DND-41 (cell line): ENCODE measurements at regions not wholly inside any gene's neighbourhood (a gene's known extent, or its start where the extent isn't known, plus 50 kb on each side); places are given as distances from the start of the nearest gene placed in this dataset.

Source experiments
- ATAC-seq: fragments of 200-7000 bp; cut with Tn5 transposase; 3 replicates; pipeline ENCODE4 v1.9.1; 2021; ENCODE audit warnings: low read depth; ENCODE audit not compliant: insufficient read depth
- DNase-seq: peaks from one replicate; pipeline ENCODE4 v3.0.0-alpha.2; 2020
- H2AFZ ChIP-seq: 2 replicates; pipeline ENCODE4 v1.6.0; 2012; ENCODE audit warnings: low read depth, low read length
- H3K27ac ChIP-seq: 2 replicates; pipeline ENCODE4 v1.5.1; 2012; ENCODE audit warnings: low read length, inconsistent platforms
- H3K27me3 ChIP-seq: fragments of 200-600 bp; sonication (generic); 2 replicates; pipeline ENCODE4 v1.6.0; 2012; ENCODE audit warnings: low read length, mild to moderate bottlenecking, inconsistent platforms; ENCODE audit not compliant: insufficient read depth, poor library complexity
- H3K36me3 ChIP-seq: 2 replicates; pipeline ENCODE4 v1.5.1; 2012; ENCODE audit warnings: low read length, inconsistent platforms; ENCODE audit not compliant: insufficient read depth
- H3K4me1 ChIP-seq: 2 replicates; pipeline ENCODE4 v1.5.1; 2012; ENCODE audit warnings: mild to moderate bottlenecking, low read length; ENCODE audit not compliant: insufficient read depth
- H3K4me2 ChIP-seq: 2 replicates; pipeline ENCODE4 v1.6.0; 2012; ENCODE audit warnings: mild to moderate bottlenecking, moderate library complexity, low read length, inconsistent platforms; ENCODE audit not compliant: insufficient read depth
- H3K4me3 ChIP-seq, 2 experiments: fragments of 200-600 bp in 1 of 2; shearing (Covaris generic) in 1 of 2; 2 replicates each; pipeline ENCODE4 v1.5.1; 2012 to 2016; ENCODE audit warnings: inconsistent platforms in 2 of 2, low read length in 2 of 2, mild to moderate bottlenecking in 2 of 2, low read depth in 1 of 2, moderate library complexity in 1 of 2
- H3K79me2 ChIP-seq: 2 replicates; pipeline ENCODE4 v1.6.0; 2012; ENCODE audit warnings: low read length, inconsistent platforms; ENCODE audit not compliant: insufficient read depth
- H3K9ac ChIP-seq: 2 replicates; pipeline ENCODE4 v1.6.0; 2012; ENCODE audit warnings: low read depth, mild to moderate bottlenecking, inconsistent platforms, low read length, moderate library complexity
- H3K9me3 ChIP-seq: 2 replicates; pipeline ENCODE4 v1.5.1; 2012; ENCODE audit warnings: low read length, moderate library complexity, mild to moderate bottlenecking, inconsistent platforms; ENCODE audit not compliant: insufficient read depth, severe bottlenecking
- H4K20me1 ChIP-seq: 2 replicates; pipeline ENCODE4 v1.6.0; 2012; ENCODE audit warnings: low read length; ENCODE audit not compliant: insufficient read depth
- EZH2 ChIP-seq: IDR thresholded peaks from 3 replicates; pipeline ENCODE4 v1.6.1; 2012; ENCODE audit warnings: borderline replicate concordance, low read depth, mild to moderate bottlenecking, moderate library complexity, low read length, inconsistent platforms; ENCODE audit not compliant: severe bottlenecking
- TF ChIP-seq, protein P1 (sequence below): IDR thresholded peaks from 2 replicates; pipeline ENCODE4 v1.5.1; 2012; ENCODE audit warnings: borderline replicate concordance, low read length, moderate library complexity, mild to moderate bottlenecking; ENCODE audit not compliant: poor library complexity, severe bottlenecking; ENCODE audit errors: extremely low read depth

DNA sequence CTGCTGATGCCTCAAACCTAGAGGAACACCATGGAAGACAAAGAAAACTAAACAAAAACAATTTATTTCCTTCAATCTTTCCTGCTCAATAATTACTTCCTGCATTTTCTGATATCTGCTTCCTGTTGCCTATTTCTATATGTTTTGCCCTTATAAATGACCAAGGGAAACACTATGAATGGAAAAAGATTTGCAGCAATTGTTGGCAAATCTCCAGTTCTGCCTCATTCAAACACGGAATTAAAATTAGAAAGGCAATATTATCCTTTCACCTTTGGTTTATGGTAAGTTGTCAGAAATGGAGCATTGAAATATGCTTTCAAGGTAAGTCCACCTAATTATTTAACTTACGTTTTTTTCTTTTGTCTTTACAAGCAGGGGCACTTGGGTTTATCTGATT, 552.2 kb upstream of the ANKRD30A start:
- ATAC-seq, result no peak
- Histone ChIP-seq H3K9ac (no peak overlapping the region), H3K9me3 (no peaks in the 10 kb centered on the region), H3K36me3 (no peaks in the 10 kb centered on the region), H3K79me2 (no peaks in the 10 kb centered on the region), H3K4me2 (no peak overlapping the region), H4K20me1 (no peaks in the 10 kb centered on the region), H3K27me3 (no peaks in the 10 kb centered on the region), H2AFZ (no peak overlapping the region), H3K4me1 (no peaks in the 10 kb centered on the region), H3K27ac (no peak overlapping the region), H3K4me3 (no peak overlapping the region)
- DNase-seq, result no peak
- TF ChIP-seq EZH2, result no peak
- TF ChIP-seq, protein P1, sequence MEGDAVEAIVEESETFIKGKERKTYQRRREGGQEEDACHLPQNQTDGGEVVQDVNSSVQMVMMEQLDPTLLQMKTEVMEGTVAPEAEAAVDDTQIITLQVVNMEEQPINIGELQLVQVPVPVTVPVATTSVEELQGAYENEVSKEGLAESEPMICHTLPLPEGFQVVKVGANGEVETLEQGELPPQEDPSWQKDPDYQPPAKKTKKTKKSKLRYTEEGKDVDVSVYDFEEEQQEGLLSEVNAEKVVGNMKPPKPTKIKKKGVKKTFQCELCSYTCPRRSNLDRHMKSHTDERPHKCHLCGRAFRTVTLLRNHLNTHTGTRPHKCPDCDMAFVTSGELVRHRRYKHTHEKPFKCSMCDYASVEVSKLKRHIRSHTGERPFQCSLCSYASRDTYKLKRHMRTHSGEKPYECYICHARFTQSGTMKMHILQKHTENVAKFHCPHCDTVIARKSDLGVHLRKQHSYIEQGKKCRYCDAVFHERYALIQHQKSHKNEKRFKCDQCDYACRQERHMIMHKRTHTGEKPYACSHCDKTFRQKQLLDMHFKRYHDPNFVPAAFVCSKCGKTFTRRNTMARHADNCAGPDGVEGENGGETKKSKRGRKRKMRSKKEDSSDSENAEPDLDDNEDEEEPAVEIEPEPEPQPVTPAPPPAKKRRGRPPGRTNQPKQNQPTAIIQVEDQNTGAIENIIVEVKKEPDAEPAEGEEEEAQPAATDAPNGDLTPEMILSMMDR, result no peak

DNA sequence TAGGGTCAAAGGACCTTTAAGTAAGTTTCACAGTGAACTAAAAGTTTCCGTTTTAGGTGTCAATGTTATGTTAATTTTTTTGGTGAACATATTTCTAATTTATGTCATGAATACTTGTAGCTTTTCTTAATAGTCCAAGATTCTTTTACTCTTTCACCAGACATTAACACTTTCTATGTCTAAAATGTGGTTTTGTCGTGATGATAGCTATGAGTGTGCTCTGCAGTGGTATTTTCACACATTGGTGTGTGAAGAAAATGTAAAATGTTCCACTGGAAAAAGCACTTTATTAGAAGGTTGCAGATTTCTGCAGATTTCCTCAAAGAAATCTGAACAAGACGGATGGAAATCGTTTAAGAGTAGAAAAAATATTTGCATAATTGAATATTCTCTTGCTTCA, 561.0 kb upstream of the ANKRD30A start:
- TF ChIP-seq, protein P1, result no peak
- TF ChIP-seq EZH2, result no peak
- no peak overlapping the region for H2AFZ ChIP-seq
- H3K4me3 ChIP-seq, result no peak overlapping the region
- H3K27me3 ChIP-seq, result no peaks in the 10 kb centered on the region
- H4K20me1 ChIP-seq, result no peaks in the 10 kb centered on the region
- H3K36me3 ChIP-seq, result no peaks in the 10 kb centered on the region
- no peaks in the 10 kb centered on the region for H3K79me2 ChIP-seq
- no peaks in the 10 kb centered on the region for H3K9me3 ChIP-seq
- ATAC-seq (no peak), DNase-seq (no peak)
- no peak overlapping the region for H3K27ac ChIP-seq
- H3K9ac ChIP-seq, result no peak overlapping the region
- H3K4me1 ChIP-seq, result no peaks in the 10 kb centered on the region
- no peak overlapping the region for H3K4me2 ChIP-seq

DNA sequence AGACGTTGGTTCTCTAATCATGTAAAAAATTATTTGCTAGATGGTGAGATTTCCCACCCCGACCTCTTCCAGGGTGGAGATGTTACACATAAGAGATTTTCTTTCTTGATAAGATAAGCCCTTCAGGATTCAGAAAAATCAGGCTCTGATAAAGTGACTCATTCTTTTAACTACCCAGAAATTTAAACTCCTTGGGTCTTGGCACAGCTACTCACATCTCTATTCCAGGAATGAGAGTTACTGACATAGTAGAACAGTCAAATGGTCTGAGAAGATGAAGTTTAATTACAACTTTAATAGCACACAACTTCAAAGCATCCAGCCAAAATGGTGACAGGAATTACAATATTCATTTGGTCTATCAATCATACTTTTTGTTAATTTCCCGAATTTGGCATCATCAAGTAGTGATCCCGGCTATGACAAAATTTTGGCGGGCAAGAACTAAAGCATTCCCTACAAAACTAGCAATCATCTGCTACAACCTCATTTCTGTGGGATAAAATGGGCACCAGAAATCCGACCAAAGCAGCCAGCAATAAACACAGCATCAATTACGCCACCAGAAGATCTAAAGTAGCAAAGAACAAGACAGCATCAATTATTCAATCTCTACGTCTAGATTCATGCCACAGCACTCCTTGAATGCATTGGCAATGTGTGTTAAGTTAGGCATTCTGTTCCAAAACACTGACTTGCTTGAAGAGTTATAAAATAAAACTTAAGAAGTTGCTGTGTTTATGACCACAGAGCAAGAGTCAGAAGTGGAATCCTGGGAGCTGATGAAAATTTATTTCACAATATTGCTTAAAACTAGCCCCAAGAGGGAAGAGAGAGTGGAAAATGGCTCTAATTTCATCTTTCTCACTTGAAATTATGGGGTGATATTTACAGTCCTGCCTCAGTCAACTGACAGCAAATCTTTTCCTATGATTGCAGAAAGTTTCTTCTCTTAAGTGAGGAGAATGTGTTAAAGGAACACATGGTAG, 565.7 kb upstream of the ANKRD30A start:
- Histone ChIP-seq H2AFZ (no peak overlapping the region; the same call in 1 of the 2 replicates), H3K4me1 (no peaks in the 10 kb centered on the region), H3K9ac (no peak overlapping the region), H3K27ac (no peak overlapping the region), H3K4me2 (no peak overlapping the region), H3K27me3 (no peaks in the 10 kb centered on the region), H3K36me3 (no peaks in the 10 kb centered on the region), H4K20me1 (no peaks in the 10 kb centered on the region), H3K4me3 (no peak overlapping the region), H3K9me3 (no peaks in the 10 kb centered on the region), H3K79me2 (no peaks in the 10 kb centered on the region)
- no peak for ATAC-seq
- DNase-seq, result no peak
- TF ChIP-seq, protein P1, result no peak
- no peak for TF ChIP-seq EZH2
